Astrocyte of the cerebellum (primary cell): ENCODE measurements at regions not wholly inside any gene's neighbourhood (a gene's known extent, or its start where the extent isn't known, plus 50 kb on each side); places are given as distances from the start of the nearest gene placed in this dataset.
A peak's percentile ranks its signal among the peaks of the same experiment; 100 is the strongest.

Experiments
- DNase-seq: peaks from one replicate; pipeline ENCODE4 v3.0.0-alpha.2; 2011; ENCODE audit warnings: low read depth
- H3K4me3 ChIP-seq: 2 replicates; pipeline ENCODE4 v1.5.1; 2011; ENCODE audit warnings: mild to moderate bottlenecking, low read depth, low read length, moderate library complexity
- CTCF ChIP-seq: IDR thresholded peaks from 2 replicates; pipeline ENCODE4 v1.5.1; 2012; ENCODE audit warnings: low read length, low read depth, moderate library complexity, mild to moderate bottlenecking; ENCODE audit errors: missing control alignments
- in situ Hi-C: cut with HindIII; loops from 2 replicates; pipeline ENCODE4 v1.10.0; 2017; ENCODE audit warnings: low sequenced_read_pairs

GRCh38 chr1:76012341-76013205 lies 62.0 kb upstream of the ST6GALNAC3 start:
- H3K4me3 ChIP-seq, result no peak overlapping the region
- no peak for DNase-seq
- no peak for TF ChIP-seq CTCF
- in situ Hi-C loops, result no loop called here

GRCh38 chr1:76013206-76013581 lies 61.4 kb upstream of the ST6GALNAC3 start:
- no peak for TF ChIP-seq CTCF
- in situ Hi-C loops, result no loop called here
- no peak overlapping the region for H3K4me3 ChIP-seq
- no peak for DNase-seq

GRCh38 chr1:76015478-76016103 lies 59.0 kb upstream of the ST6GALNAC3 start:
- DNase-seq, result no peak
- TF ChIP-seq CTCF, result no peak
- no peak overlapping the region for H3K4me3 ChIP-seq
- in situ Hi-C loops, result no loop called here

- H3K4me3 ChIP-seq, result no peak overlapping the region
- DNase-seq, result no peak
- no peak for TF ChIP-seq CTCF
- in situ Hi-C loops, result no loop called here
These were observed 56.5 kb upstream of the ST6GALNAC3 start for GRCh38 chr1:76018045-76018444.

GRCh38 chr1:76021846-76022245 lies 52.7 kb upstream of the ST6GALNAC3 start:
- H3K4me3 ChIP-seq, result no peak overlapping the region
- in situ Hi-C loops, result no loop called here
- no peak for TF ChIP-seq CTCF
- DNase-seq, result no peak

- DNase-seq, result peak; percentile 6
- no peak overlapping the region for H3K4me3 ChIP-seq
- TF ChIP-seq CTCF, result no peak
- in situ Hi-C loops, result no loop called here
These were observed 50.7 kb upstream of the ST6GALNAC3 start for GRCh38 chr1:76023669-76024435.
